CD4-positive, alpha-beta T cell (primary cell): ENCODE measurements at regions not wholly inside any gene's neighbourhood (a gene's known extent, or its start where the extent isn't known, plus 50 kb on each side); places are given as distances from the start of the nearest gene placed in this dataset.

Experiments used
- ATAC-seq: fragments of 200-7000 bp; cut with Tn5 transposase; one replicate; pipeline ENCODE4 v1.10.0; 2022; ENCODE audit warnings: mild to moderate bottlenecking; ENCODE audit not compliant: poor library complexity
- CTCF ChIA-PET: fragments of 350-600 bp; sonication (Branson Sonifier 250); formaldehyde crosslinking; loops from one replicate; lab custom pipeline; 2021; ENCODE audit warnings: antibody characterized with exemption, inconsistent platforms; lab: Charles Lee
- POLR2A ChIA-PET: fragments of 350-600 bp; sonication (Branson Sonifier 250); formaldehyde crosslinking; loops from one replicate; lab custom pipeline; 2021; ENCODE audit warnings: antibody characterized with exemption, inconsistent platforms; lab: Charles Lee
- DNase-seq, 14 experiments: peaks; one replicate each; pipeline ENCODE4 v3.0.0-alpha.2; 2013 to 2020; ENCODE audit warnings: mixed read lengths in 2 of 14
- H3K27ac ChIP-seq, 2 donors: one replicate each; pipeline versions ENCODE4 v1.5.1 to v1.7.0; 2013; ENCODE audit warnings: low read length in 2 of 2, low read depth in 1 of 2, mild to moderate bottlenecking in 1 of 2
- H3K27me3 ChIP-seq, 2 experiments: 1 replicate in 1 of 2; 2 replicates in 1 of 2; pipeline versions ENCODE4 v1.6.1 to v1.7.0; 2013; ENCODE audit warnings: low read length in 2 of 2, control low read depth in 1 of 2, mild to moderate bottlenecking in 1 of 2, moderate library complexity in 1 of 2; ENCODE audit not compliant: insufficient read depth in 2 of 2, control insufficient read depth in 1 of 2
- H3K36me3 ChIP-seq: one replicate; pipeline ENCODE4 v1.6.1; 2013; ENCODE audit warnings: low read length, control low read depth; ENCODE audit not compliant: insufficient read depth
- H3K4me1 ChIP-seq: one replicate; pipeline ENCODE4 v1.6.1; 2013; ENCODE audit warnings: low read length, control low read depth; ENCODE audit not compliant: insufficient read depth
- H3K4me3 ChIP-seq: one replicate; pipeline ENCODE4 v1.5.1; 2013; ENCODE audit warnings: mild to moderate bottlenecking, low read length, moderate library complexity
- H3K9me3 ChIP-seq, 2 experiments: 1 replicate in 1 of 2; 2 replicates in 1 of 2; pipeline versions ENCODE4 v1.6.1 to v1.7.0; 2013; ENCODE audit warnings: low read length in 2 of 2, mild to moderate bottlenecking in 2 of 2, control low read depth in 1 of 2, moderate library complexity in 1 of 2; ENCODE audit not compliant: control insufficient read depth in 1 of 2, insufficient read depth in 1 of 2
- H3K27ac Mint-ChIP-seq: one replicate; pipeline ENCODE4 v1.8.0; 2020; ENCODE audit warnings: mixed read lengths
- H3K27me3 Mint-ChIP-seq: one replicate; pipeline ENCODE4 v1.8.0; 2021; ENCODE audit warnings: mixed read lengths
- H3K36me3 Mint-ChIP-seq: one replicate; pipeline ENCODE4 v1.8.0; 2021; ENCODE audit warnings: low read depth, mixed read lengths
- H3K4me1 Mint-ChIP-seq: one replicate; pipeline ENCODE4 v1.8.0; 2021; ENCODE audit warnings: low read depth, mixed read lengths
- H3K4me3 Mint-ChIP-seq: one replicate; pipeline ENCODE4 v1.8.0; 2020; ENCODE audit warnings: mild to moderate bottlenecking, mixed read lengths
- H3K9me3 Mint-ChIP-seq: one replicate; pipeline ENCODE4 v1.8.0; 2020; ENCODE audit warnings: mixed read lengths
- intact Hi-C, 2 experiments: fragments of 100-400 bp; cut with DNase I in 1 of 2; cut with micrococcal nuclease in 1 of 2; formaldehyde crosslinking; loops; one replicate each; pipeline versions ENCODE4 v1.15.1 to v1.9.0; 2023 to 2025; cut with DNase I, micrococcal nuclease
- TF ChIP-seq, protein P1 (sequence below): fragments of 200-600 bp; IDR thresholded peaks from one replicate; pipeline ENCODE4 v1.8.0; 2022; ENCODE audit warnings: antibody characterized with exemption, mild to moderate bottlenecking

DNA sequence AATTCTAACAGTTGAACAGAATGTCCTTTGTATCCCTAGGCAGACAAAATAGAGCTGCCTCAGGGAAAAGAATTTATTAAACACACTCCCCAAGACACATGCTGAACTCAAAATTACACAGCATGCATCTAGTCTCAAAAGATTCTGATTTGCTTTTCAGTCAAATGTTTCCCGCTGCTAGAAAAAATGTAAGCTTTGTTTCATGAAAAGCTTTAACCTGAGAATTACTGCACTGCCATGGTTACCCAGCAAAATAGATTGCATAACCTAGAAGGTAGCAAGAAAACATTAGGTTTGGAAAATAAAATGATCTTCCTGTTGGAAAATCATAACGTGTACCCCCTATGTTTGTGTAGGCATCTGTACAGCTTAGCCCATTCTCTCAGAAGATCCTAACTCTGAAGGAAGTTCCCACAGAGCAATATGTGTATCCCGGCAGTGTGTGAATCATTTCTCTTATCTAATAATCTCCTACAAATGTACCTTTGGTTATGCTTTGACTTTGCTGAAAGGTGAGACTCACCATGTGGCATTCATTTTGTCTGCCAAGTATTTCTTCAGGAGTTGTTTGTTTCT, 646.9 kb downstream of the STPG2 start:
- POLR2A ChIA-PET, result no interaction called here
- Histone ChIP-seq H3K27ac (no peak overlapping the region), H3K4me1 (no peaks in the 10 kb centered on the region), H3K36me3 (no peaks in the 10 kb centered on the region), H3K9me3 (no peaks in the 10 kb centered on the region), H3K27me3 (no peaks in the 10 kb centered on the region), H3K4me3 (no peak overlapping the region)
- no peak for DNase-seq
- H3K27me3 Mint-ChIP-seq, result no peaks in the 10 kb centered on the region
- intact Hi-C loops, result no loop called here
- TF ChIP-seq, protein P1, sequence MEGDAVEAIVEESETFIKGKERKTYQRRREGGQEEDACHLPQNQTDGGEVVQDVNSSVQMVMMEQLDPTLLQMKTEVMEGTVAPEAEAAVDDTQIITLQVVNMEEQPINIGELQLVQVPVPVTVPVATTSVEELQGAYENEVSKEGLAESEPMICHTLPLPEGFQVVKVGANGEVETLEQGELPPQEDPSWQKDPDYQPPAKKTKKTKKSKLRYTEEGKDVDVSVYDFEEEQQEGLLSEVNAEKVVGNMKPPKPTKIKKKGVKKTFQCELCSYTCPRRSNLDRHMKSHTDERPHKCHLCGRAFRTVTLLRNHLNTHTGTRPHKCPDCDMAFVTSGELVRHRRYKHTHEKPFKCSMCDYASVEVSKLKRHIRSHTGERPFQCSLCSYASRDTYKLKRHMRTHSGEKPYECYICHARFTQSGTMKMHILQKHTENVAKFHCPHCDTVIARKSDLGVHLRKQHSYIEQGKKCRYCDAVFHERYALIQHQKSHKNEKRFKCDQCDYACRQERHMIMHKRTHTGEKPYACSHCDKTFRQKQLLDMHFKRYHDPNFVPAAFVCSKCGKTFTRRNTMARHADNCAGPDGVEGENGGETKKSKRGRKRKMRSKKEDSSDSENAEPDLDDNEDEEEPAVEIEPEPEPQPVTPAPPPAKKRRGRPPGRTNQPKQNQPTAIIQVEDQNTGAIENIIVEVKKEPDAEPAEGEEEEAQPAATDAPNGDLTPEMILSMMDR, result no peak
- H3K36me3 Mint-ChIP-seq, result no peaks in the 10 kb centered on the region
- peaks cover 4% of the 10 kb centered on the region for H3K9me3 Mint-ChIP-seq
- H3K4me3 Mint-ChIP-seq, result no peak overlapping the region
- no peak overlapping the region for H3K27ac Mint-ChIP-seq
- H3K4me1 Mint-ChIP-seq, result no peaks in the 10 kb centered on the region
- no peak for ATAC-seq
- CTCF ChIA-PET, result no interaction called here

DNA sequence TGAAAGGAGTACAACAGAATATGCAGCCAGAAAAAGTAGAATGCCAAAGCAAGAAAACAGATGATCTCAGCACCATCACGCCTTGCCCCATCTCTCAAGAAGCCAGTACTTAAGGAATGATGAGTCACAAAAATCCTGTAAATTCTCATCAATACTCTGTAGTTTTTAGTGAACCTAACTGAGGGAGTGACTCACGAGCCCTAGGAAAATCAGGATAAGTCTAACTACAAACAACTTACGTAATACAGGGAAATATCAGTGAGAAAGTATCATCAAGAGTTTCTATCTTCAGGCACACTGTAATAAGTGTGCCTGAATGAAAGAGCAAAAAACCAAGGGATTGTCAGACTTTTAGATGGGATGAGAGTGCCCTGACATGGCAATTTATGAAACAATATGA, 644.4 kb downstream of the STPG2 start:
- H3K27me3 Mint-ChIP-seq, result no peaks in the 10 kb centered on the region

DNA sequence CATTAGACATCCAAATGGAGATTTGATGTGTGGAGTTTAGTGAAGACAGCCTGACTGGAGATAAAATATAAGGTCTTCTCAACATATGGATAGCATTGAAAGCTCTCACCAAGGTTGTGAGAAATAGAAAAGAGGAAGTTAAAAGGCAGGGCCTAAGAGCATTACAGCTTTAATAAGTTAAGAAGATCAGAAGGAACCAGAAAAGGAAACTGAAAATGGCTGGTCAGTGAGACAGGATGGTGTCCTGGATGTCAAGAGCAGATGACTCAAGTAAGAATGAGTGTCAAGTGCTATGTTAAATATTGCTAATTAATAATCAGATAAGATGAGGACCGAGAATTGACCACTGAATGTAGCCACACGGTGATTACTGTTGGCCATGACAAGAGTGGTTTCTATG, 642.9 kb downstream of the STPG2 start:
- H3K36me3 Mint-ChIP-seq, result no peaks in the 10 kb centered on the region
- H3K4me1 Mint-ChIP-seq, result no peaks in the 10 kb centered on the region
- H3K9me3 ChIP-seq, result no peaks in the 10 kb centered on the region
- CTCF ChIA-PET, result no interaction called here
- no peaks in the 10 kb centered on the region for H3K9me3 Mint-ChIP-seq
- no peak for ATAC-seq
- H3K4me1 ChIP-seq, result no peaks in the 10 kb centered on the region
- no peaks in the 10 kb centered on the region for H3K27me3 ChIP-seq
- no peak for DNase-seq
- POLR2A ChIA-PET, result no interaction called here
- H3K27ac Mint-ChIP-seq, result no peak overlapping the region
- H3K27me3 Mint-ChIP-seq, result no peaks in the 10 kb centered on the region
- H3K27ac ChIP-seq, result no peak overlapping the region
- TF ChIP-seq, protein P1, result no peak
- no peaks in the 10 kb centered on the region for H3K36me3 ChIP-seq
- no peak overlapping the region for H3K4me3 Mint-ChIP-seq
- no peak overlapping the region for H3K4me3 ChIP-seq
- intact Hi-C loops, result no loop called here

More for the DNA sequence above, 644.4 kb downstream of the STPG2 start:
- no peak overlapping the region for H3K27ac ChIP-seq
- Mint-ChIP-seq H3K27ac (no peak overlapping the region), H3K36me3 (no peaks in the 10 kb centered on the region), H3K4me3 (no peak overlapping the region), H3K4me1 (no peaks in the 10 kb centered on the region), H3K9me3 (peaks cover under 1% of the 10 kb centered on the region)
- intact Hi-C loops, result no loop called here
- no peak for DNase-seq
- H3K9me3 ChIP-seq, result no peaks in the 10 kb centered on the region
- TF ChIP-seq, protein P1, result no peak
- H3K4me1 ChIP-seq, result no peaks in the 10 kb centered on the region
- no peaks in the 10 kb centered on the region for H3K27me3 ChIP-seq
- ChIA-PET CTCF (no interaction called here), POLR2A (no interaction called here)
- H3K36me3 ChIP-seq, result no peaks in the 10 kb centered on the region
- ATAC-seq, result no peak
- no peak overlapping the region for H3K4me3 ChIP-seq
